DND-41 (cell line): ENCODE measurements at regions not wholly inside any gene's neighbourhood (a gene's known extent, or its start where the extent isn't known, plus 50 kb on each side); places are given as distances from the start of the nearest gene placed in this dataset.

Source experiments
- ATAC-seq: fragments of 200-7000 bp; cut with Tn5 transposase; 3 replicates; pipeline ENCODE4 v1.9.1; 2021; ENCODE audit warnings: low read depth; ENCODE audit not compliant: insufficient read depth
- DNase-seq: peaks from one replicate; pipeline ENCODE4 v3.0.0-alpha.2; 2020
- H2AFZ ChIP-seq: 2 replicates; pipeline ENCODE4 v1.6.0; 2012; ENCODE audit warnings: low read depth, low read length
- H3K27ac ChIP-seq: 2 replicates; pipeline ENCODE4 v1.5.1; 2012; ENCODE audit warnings: low read length, inconsistent platforms
- H3K27me3 ChIP-seq: fragments of 200-600 bp; sonication (generic); 2 replicates; pipeline ENCODE4 v1.6.0; 2012; ENCODE audit warnings: low read length, mild to moderate bottlenecking, inconsistent platforms; ENCODE audit not compliant: insufficient read depth, poor library complexity
- H3K36me3 ChIP-seq: 2 replicates; pipeline ENCODE4 v1.5.1; 2012; ENCODE audit warnings: low read length, inconsistent platforms; ENCODE audit not compliant: insufficient read depth
- H3K4me1 ChIP-seq: 2 replicates; pipeline ENCODE4 v1.5.1; 2012; ENCODE audit warnings: mild to moderate bottlenecking, low read length; ENCODE audit not compliant: insufficient read depth
- H3K4me2 ChIP-seq: 2 replicates; pipeline ENCODE4 v1.6.0; 2012; ENCODE audit warnings: mild to moderate bottlenecking, moderate library complexity, low read length, inconsistent platforms; ENCODE audit not compliant: insufficient read depth
- H3K4me3 ChIP-seq, 2 experiments: fragments of 200-600 bp in 1 of 2; shearing (Covaris generic) in 1 of 2; 2 replicates each; pipeline ENCODE4 v1.5.1; 2012 to 2016; ENCODE audit warnings: inconsistent platforms in 2 of 2, low read length in 2 of 2, mild to moderate bottlenecking in 2 of 2, low read depth in 1 of 2, moderate library complexity in 1 of 2
- H3K79me2 ChIP-seq: 2 replicates; pipeline ENCODE4 v1.6.0; 2012; ENCODE audit warnings: low read length, inconsistent platforms; ENCODE audit not compliant: insufficient read depth
- H3K9ac ChIP-seq: 2 replicates; pipeline ENCODE4 v1.6.0; 2012; ENCODE audit warnings: low read depth, mild to moderate bottlenecking, inconsistent platforms, low read length, moderate library complexity
- H3K9me3 ChIP-seq: 2 replicates; pipeline ENCODE4 v1.5.1; 2012; ENCODE audit warnings: low read length, moderate library complexity, mild to moderate bottlenecking, inconsistent platforms; ENCODE audit not compliant: insufficient read depth, severe bottlenecking
- H4K20me1 ChIP-seq: 2 replicates; pipeline ENCODE4 v1.6.0; 2012; ENCODE audit warnings: low read length; ENCODE audit not compliant: insufficient read depth
- CTCF ChIP-seq: IDR thresholded peaks from 2 replicates; pipeline ENCODE4 v1.5.1; 2012; ENCODE audit warnings: borderline replicate concordance, low read length, moderate library complexity, mild to moderate bottlenecking; ENCODE audit not compliant: poor library complexity, severe bottlenecking; ENCODE audit errors: extremely low read depth
- EZH2 ChIP-seq: IDR thresholded peaks from 3 replicates; pipeline ENCODE4 v1.6.1; 2012; ENCODE audit warnings: borderline replicate concordance, low read depth, mild to moderate bottlenecking, moderate library complexity, low read length, inconsistent platforms; ENCODE audit not compliant: severe bottlenecking

GRCh38 chr2:146349334-146349733 is 1495.5 kb upstream of the ACVR2A start:
- no peak for DNase-seq
- no peaks in the 10 kb centered on the region for H3K27me3 ChIP-seq
- H4K20me1 ChIP-seq: no peaks in the 10 kb centered on the region
- H3K27ac ChIP-seq: no peak overlapping the region
- no peak overlapping the region for H3K9ac ChIP-seq
- H3K9me3 ChIP-seq: no peaks in the 10 kb centered on the region
- no peaks in the 10 kb centered on the region for H3K79me2 ChIP-seq
- H3K36me3 ChIP-seq: no peaks in the 10 kb centered on the region
- peak overlapping the region; percentile 39; the same call in 1 of the 2 replicates for H3K4me2 ChIP-seq
- no peak overlapping the region for H2AFZ ChIP-seq
- ATAC-seq: no peak
- TF ChIP-seq CTCF: no peak
- no peak for TF ChIP-seq EZH2
- no peaks in the 10 kb centered on the region for H3K4me1 ChIP-seq
- no peak overlapping the region for H3K4me3 ChIP-seq

GRCh38 chr2:146324951-146325350 is 1519.9 kb upstream of the ACVR2A start:
- H3K4me3 ChIP-seq: no peak overlapping the region
- H4K20me1 ChIP-seq: no peaks in the 10 kb centered on the region
- H3K36me3 ChIP-seq: no peaks in the 10 kb centered on the region
- no peaks in the 10 kb centered on the region for H3K79me2 ChIP-seq
- no peak overlapping the region for H3K27ac ChIP-seq
- H2AFZ ChIP-seq: no peak overlapping the region
- no peaks in the 10 kb centered on the region for H3K9me3 ChIP-seq
- DNase-seq: no peak
- H3K4me2 ChIP-seq: no peak overlapping the region
- ATAC-seq: no peak
- H3K27me3 ChIP-seq: peaks cover 3% of the 10 kb centered on the region
- no peak for TF ChIP-seq EZH2
- no peak for TF ChIP-seq CTCF
- no peaks in the 10 kb centered on the region for H3K4me1 ChIP-seq
- H3K9ac ChIP-seq: no peak overlapping the region

- Histone ChIP-seq H3K9me3 (no peaks in the 10 kb centered on the region), H3K36me3 (no peaks in the 10 kb centered on the region), H3K4me3 (no peak overlapping the region), H3K27ac (no peak overlapping the region), H3K9ac (no peak overlapping the region), H3K79me2 (no peaks in the 10 kb centered on the region), H4K20me1 (no peaks in the 10 kb centered on the region), H2AFZ (no peak overlapping the region), H3K27me3 (peaks cover 3% of the 10 kb centered on the region), H3K4me2 (no peak overlapping the region), H3K4me1 (no peaks in the 10 kb centered on the region)
- ATAC-seq (no peak), DNase-seq (no peak)
- TF ChIP-seq EZH2 (no peak), CTCF (no peak)
These were observed 1521.3 kb upstream of the ACVR2A start for GRCh38 chr2:146323564-146323963.

DNA sequence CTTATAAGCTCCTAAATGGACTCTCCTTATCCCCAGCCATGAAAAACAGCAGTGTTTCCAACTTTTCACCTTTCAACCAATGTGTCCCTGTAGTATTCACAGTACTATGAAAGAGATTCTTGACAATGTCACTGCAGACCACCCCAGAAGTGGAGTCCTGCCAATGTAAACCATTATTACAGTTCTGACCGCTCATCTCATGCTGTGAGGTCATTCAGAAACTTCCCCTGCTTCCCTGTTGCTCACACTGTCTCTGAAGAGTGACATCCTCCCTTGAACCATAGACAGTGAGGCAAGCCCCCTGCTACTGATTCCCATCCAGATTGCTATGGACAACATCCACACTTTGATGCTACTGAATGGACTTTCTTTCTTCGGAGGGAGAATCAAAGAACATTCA is 1523.7 kb upstream of the ACVR2A start:
- Histone ChIP-seq H3K36me3 (no peaks in the 10 kb centered on the region), H4K20me1 (no peaks in the 10 kb centered on the region), H3K4me2 (no peak overlapping the region), H3K79me2 (no peaks in the 10 kb centered on the region), H3K27me3 (no peaks in the 10 kb centered on the region), H3K9me3 (no peaks in the 10 kb centered on the region), H3K27ac (no peak overlapping the region), H2AFZ (no peak overlapping the region), H3K4me1 (no peaks in the 10 kb centered on the region), H3K9ac (no peak overlapping the region), H3K4me3 (no peak overlapping the region)
- TF ChIP-seq CTCF (no peak), EZH2 (no peak)
- ATAC-seq: no peak
- DNase-seq: no peak
